ENCODE measurements at regions not wholly inside any gene's neighbourhood (a gene's known extent, or its start where the extent isn't known, plus 50 kb on each side); places are given as distances from the start of the nearest gene placed in this dataset.

DNA sequence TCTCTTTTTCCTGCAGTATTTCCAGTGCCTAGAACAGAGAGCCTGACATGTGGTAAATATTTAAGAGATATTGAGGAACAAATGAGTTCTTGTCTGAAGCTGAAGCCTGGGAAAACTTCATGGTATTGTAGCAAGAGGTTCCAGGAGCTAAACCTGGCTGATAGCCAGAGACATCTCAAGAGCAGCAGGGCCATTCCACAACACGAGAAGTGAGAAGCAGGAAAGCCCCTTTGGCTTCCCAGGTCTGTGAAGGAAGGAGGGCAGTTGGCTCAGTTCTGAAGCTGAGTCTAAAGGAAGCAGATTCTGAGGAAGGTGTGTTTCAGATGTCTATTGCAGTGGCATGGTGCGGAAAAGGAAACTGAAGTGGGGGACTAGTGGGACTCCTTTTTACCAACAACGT, 63.8 kb upstream of the FAM204A start:
- Histone ChIP-seq H3K27me3 (no peaks in the 10 kb centered on the region), H3K27ac (no peak overlapping the region), H3K4me1 (no peaks in the 10 kb centered on the region), H3K36me3 (no peaks in the 10 kb centered on the region), H3K4me3 (no peak overlapping the region), H3K9me3 (no peaks in the 10 kb centered on the region)
- intact Hi-C loops (cut with DNase I; ENCODE audit: low total_unique reads) = no loop called here
- no peak for TF ChIP-seq CTCF (IDR thresholded peaks at IDR 0.05)
- DNase-seq = no peak

- H3K27ac ChIP-seq = no peak overlapping the region
- no peaks in the 10 kb centered on the region for H3K9me3 ChIP-seq
- TF ChIP-seq CTCF (IDR thresholded peaks at IDR 0.05) = no peak
- no peak overlapping the region for H3K4me3 ChIP-seq
- intact Hi-C loops (cut with DNase I; ENCODE audit: low total_unique reads) = no loop called here
- H3K4me1 ChIP-seq = no peaks in the 10 kb centered on the region
- H3K36me3 ChIP-seq = no peaks in the 10 kb centered on the region
- H3K27me3 ChIP-seq = no peaks in the 10 kb centered on the region
- DNase-seq = no peak
These were observed 61.8 kb upstream of the FAM204A start for GRCh38 chr10:118403967-118404366.

GRCh38 chr10:118401708-118402193, 59.6 kb upstream of the FAM204A start:
- no peak overlapping the region for H3K27ac ChIP-seq
- no peak for DNase-seq
- H3K4me3 ChIP-seq = no peak overlapping the region
- no peaks in the 10 kb centered on the region for H3K36me3 ChIP-seq
- H3K9me3 ChIP-seq = no peaks in the 10 kb centered on the region
- intact Hi-C loops (cut with DNase I; ENCODE audit: low total_unique reads) = no loop called here
- H3K27me3 ChIP-seq = no peaks in the 10 kb centered on the region
- TF ChIP-seq CTCF (IDR thresholded peaks at IDR 0.05) = no peak
- H3K4me1 ChIP-seq = no peaks in the 10 kb centered on the region

- H3K4me1 ChIP-seq = no peaks in the 10 kb centered on the region
- intact Hi-C loops (cut with DNase I; ENCODE audit: low total_unique reads) = no loop called here
- no peaks in the 10 kb centered on the region for H3K9me3 ChIP-seq
- no peak for TF ChIP-seq CTCF (IDR thresholded peaks at IDR 0.05)
- no peak overlapping the region for H3K4me3 ChIP-seq
- no peak overlapping the region for H3K27ac ChIP-seq
- no peaks in the 10 kb centered on the region for H3K36me3 ChIP-seq
- no peaks in the 10 kb centered on the region for H3K27me3 ChIP-seq
- DNase-seq = no peak
These were observed 55.3 kb upstream of the FAM204A start for GRCh38 chr10:118397391-118397790.

- Histone ChIP-seq H3K36me3 (no peaks in the 10 kb centered on the region), H3K4me1 (no peaks in the 10 kb centered on the region), H3K27me3 (no peaks in the 10 kb centered on the region), H3K9me3 (no peaks in the 10 kb centered on the region), H3K4me3 (no peak overlapping the region), H3K27ac (no peak overlapping the region)
- no peak for DNase-seq
- intact Hi-C loops (cut with DNase I; ENCODE audit: low total_unique reads) = no loop called here
- TF ChIP-seq CTCF (IDR thresholded peaks at IDR 0.05) = no peak
These were observed 53.8 kb upstream of the FAM204A start for GRCh38 chr10:118395947-118396346.

All from tibial artery (tissue), 4 donors.